ENCODE measurements at regions not wholly inside any gene's neighbourhood (a gene's known extent, or its start where the extent isn't known, plus 50 kb on each side); places are given as distances from the start of the nearest gene placed in this dataset.

GRCh38 chr17:79484600-79485418, 126.0 kb downstream of the RBFOX3 start:
- no peak for DNase-seq
- Histone ChIP-seq H3K27me3 (replicated peaks in 1 of 7) (peaks cover 0 to 85% (median 26%) of the 10 kb centered on the region in 7 donors), H3K9me3 (no peaks in the 10 kb centered on the region), H3K36me3 (no peaks in the 10 kb centered on the region), H3K27ac (no peak overlapping the region), H3K4me1 (no peaks in the 10 kb centered on the region), H3K4me3 (no peak overlapping the region)
- TF ChIP-seq POLR2AphosphoS5 (IDR thresholded peaks at IDR 0.05) (no peak), POLR2A (IDR thresholded peaks at IDR 0.05) (no peak)
- intact Hi-C loops (cut with DNase I; ENCODE audit: low total_unique reads) = no loop called here
- 47 to 56% (median 50%) methylated on average over 8 to 11 of the region's 11 CpGs for WGBS, 5 donors

- H3K4me3 ChIP-seq = no peak overlapping the region
- H3K9me3 ChIP-seq = no peaks in the 10 kb centered on the region
- TF ChIP-seq POLR2AphosphoS5 (IDR thresholded peaks at IDR 0.05) = no peak
- no peaks in the 10 kb centered on the region for H3K4me1 ChIP-seq
- H3K27ac ChIP-seq = no peak overlapping the region
- 55 to 72% (median 62%) methylated on average over 4 to 5 of the region's 5 CpGs for WGBS, 5 donors
- H3K27me3 ChIP-seq (replicated peaks in 1 of 7) = peaks cover 0 to 88% (median 26%) of the 10 kb centered on the region in 7 donors
- no peaks in the 10 kb centered on the region for H3K36me3 ChIP-seq
- intact Hi-C loops (cut with DNase I; ENCODE audit: low total_unique reads) = no loop called here
- DNase-seq = no peak
Observed at GRCh38 chr17:79483842-79484241, 127.0 kb downstream of the RBFOX3 start.

GRCh38 chr17:79482727-79483521, 127.9 kb downstream of the RBFOX3 start:
- no peak overlapping the region for H3K4me3 ChIP-seq
- H3K4me1 ChIP-seq = no peaks in the 10 kb centered on the region
- TF ChIP-seq POLR2A (IDR thresholded peaks at IDR 0.05) = no peak
- TF ChIP-seq POLR2AphosphoS5 (IDR thresholded peaks at IDR 0.05) = no peak
- TF ChIP-seq, protein P1, sequence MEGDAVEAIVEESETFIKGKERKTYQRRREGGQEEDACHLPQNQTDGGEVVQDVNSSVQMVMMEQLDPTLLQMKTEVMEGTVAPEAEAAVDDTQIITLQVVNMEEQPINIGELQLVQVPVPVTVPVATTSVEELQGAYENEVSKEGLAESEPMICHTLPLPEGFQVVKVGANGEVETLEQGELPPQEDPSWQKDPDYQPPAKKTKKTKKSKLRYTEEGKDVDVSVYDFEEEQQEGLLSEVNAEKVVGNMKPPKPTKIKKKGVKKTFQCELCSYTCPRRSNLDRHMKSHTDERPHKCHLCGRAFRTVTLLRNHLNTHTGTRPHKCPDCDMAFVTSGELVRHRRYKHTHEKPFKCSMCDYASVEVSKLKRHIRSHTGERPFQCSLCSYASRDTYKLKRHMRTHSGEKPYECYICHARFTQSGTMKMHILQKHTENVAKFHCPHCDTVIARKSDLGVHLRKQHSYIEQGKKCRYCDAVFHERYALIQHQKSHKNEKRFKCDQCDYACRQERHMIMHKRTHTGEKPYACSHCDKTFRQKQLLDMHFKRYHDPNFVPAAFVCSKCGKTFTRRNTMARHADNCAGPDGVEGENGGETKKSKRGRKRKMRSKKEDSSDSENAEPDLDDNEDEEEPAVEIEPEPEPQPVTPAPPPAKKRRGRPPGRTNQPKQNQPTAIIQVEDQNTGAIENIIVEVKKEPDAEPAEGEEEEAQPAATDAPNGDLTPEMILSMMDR (IDR thresholded peaks at IDR 0.05 in 8 of 11, conservative IDR thresholded peaks at IDR 0.05 in 3 of 11) = no peak
- intact Hi-C loops (cut with DNase I; ENCODE audit: low total_unique reads) = no loop called here
- 22 to 32% (median 28%) methylated on average over 17 of the region's 17 CpGs for WGBS, 5 donors
- no peak overlapping the region for H3K27ac ChIP-seq
- H3K36me3 ChIP-seq = no peaks in the 10 kb centered on the region
- no peaks in the 10 kb centered on the region for H3K9me3 ChIP-seq
- H3K27me3 ChIP-seq (replicated peaks in 1 of 7) = peaks cover 0 to 97% (median 26%) of the 10 kb centered on the region in 7 donors
- no peak for DNase-seq

- Histone ChIP-seq H3K27ac (no peak overlapping the region), H3K36me3 (no peaks in the 10 kb centered on the region), H3K9me3 (no peaks in the 10 kb centered on the region), H3K27me3 (replicated peaks in 1 of 7) (peaks cover 0 to 98% (median 14%) of the 10 kb centered on the region in 7 donors), H3K4me3 (no peak overlapping the region), H3K4me1 (no peaks in the 10 kb centered on the region)
- 78 to 84% (median 80%) methylated on average over 5 to 10 of the region's 10 CpGs for WGBS, 5 donors
- DNase-seq = no peak
- intact Hi-C loops (cut with DNase I; ENCODE audit: low total_unique reads) = no loop called here
- TF ChIP-seq, protein P1 (IDR thresholded peaks at IDR 0.05 in 8 of 11, conservative IDR thresholded peaks at IDR 0.05 in 3 of 11) = no peak
- TF ChIP-seq POLR2AphosphoS5 (IDR thresholded peaks at IDR 0.05) = no peak
- no peak for TF ChIP-seq POLR2A (IDR thresholded peaks at IDR 0.05)
Observed at GRCh38 chr17:79479876-79480275, 131.0 kb downstream of the RBFOX3 start.

DNA sequence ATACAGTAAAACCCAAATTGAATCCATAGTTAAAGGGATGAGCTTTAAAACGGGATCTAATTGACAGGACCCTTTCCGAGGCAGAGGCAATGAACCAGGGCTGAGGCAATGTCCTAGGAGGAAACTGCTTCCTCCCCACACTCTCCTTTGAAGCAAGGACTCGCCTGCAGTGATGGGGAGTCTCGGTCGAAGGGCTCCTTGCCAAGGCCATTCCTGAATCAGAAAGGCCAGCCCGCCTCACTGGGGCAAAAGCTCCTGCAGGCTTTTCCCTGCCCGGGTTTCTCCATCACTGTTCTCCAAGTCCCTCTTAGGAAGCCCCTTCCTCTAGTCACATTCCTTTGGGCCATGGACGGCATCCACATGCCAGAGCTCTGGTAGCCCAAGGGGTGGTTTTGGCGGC, 132.0 kb downstream of the RBFOX3 start:
- peaks cover 0 to 98% (median 6%) of the 10 kb centered on the region in 7 donors for H3K27me3 ChIP-seq (replicated peaks in 1 of 7)
- peaks cover 0 to 1% (median 0%) of the 10 kb centered on the region in 6 donors for H3K4me1 ChIP-seq
- TF ChIP-seq, protein P1 (IDR thresholded peaks at IDR 0.05 in 8 of 11, conservative IDR thresholded peaks at IDR 0.05 in 3 of 11) = no peak
- TF ChIP-seq POLR2A (IDR thresholded peaks at IDR 0.05) = no peak
- no peak for TF ChIP-seq POLR2AphosphoS5 (IDR thresholded peaks at IDR 0.05)
- no peaks in the 10 kb centered on the region for H3K9me3 ChIP-seq
- no peak overlapping the region for H3K27ac ChIP-seq
- WGBS, 5 donors = 59 to 77% (median 68%) methylated on average over 9 of the region's 9 CpGs
- no peak overlapping the region for H3K4me3 ChIP-seq
- DNase-seq = no peak
- intact Hi-C loops (cut with DNase I; ENCODE audit: low total_unique reads) = no loop called here
- H3K36me3 ChIP-seq = no peaks in the 10 kb centered on the region
